HCT116 (cell line): ENCODE measurements at regions not wholly inside any gene's neighbourhood (a gene's known extent, or its start where the extent isn't known, plus 50 kb on each side); places are given as distances from the start of the nearest gene placed in this dataset.

Source experiments
- CTCF ChIP-seq, 3 experiments: fragments of 200-600 bp in 1 of 3; sonication (generic) in 1 of 3; IDR thresholded peaks in 2 of 3; conservative IDR thresholded peaks in 1 of 3; 2 replicates each; pipeline ENCODE4 v1.5.1; 2012 to 2017; ENCODE audit warnings: low read depth in 2 of 3, low read length in 2 of 3, antibody characterized with exemption in 1 of 3, borderline replicate concordance in 1 of 3, control low read depth in 1 of 3, mild to moderate bottlenecking in 1 of 3, mixed read lengths in 1 of 3, mixed run types in 1 of 3, moderate library complexity in 1 of 3; ENCODE audit not compliant: insufficient read depth in 1 of 3
- FOSL1 ChIP-seq: IDR thresholded peaks from 2 replicates; pipeline ENCODE4 v1.6.1; 2012; ENCODE audit warnings: low read depth
- POLR2A ChIP-seq: IDR thresholded peaks from 2 replicates; pipeline ENCODE4 v1.7.0; 2011; ENCODE audit warnings: borderline replicate concordance; ENCODE audit not compliant: insufficient read depth, insufficient read length; ENCODE audit errors: extremely low read depth
- YY1 ChIP-seq: IDR thresholded peaks from 2 replicates; pipeline ENCODE4 v1.6.1; 2011; ENCODE audit warnings: low read length, low read depth, moderate library complexity, mild to moderate bottlenecking; ENCODE audit not compliant: insufficient replicate concordance; ENCODE audit errors: extremely low read depth
- ZNF274 ChIP-seq: fragments of 200-500 bp; sonication (Bioruptor generic); IDR thresholded peaks from 2 replicates; pipeline ENCODE4 v1.6.1; 2014; ENCODE audit warnings: mild to moderate bottlenecking, low read depth, low read length, inconsistent platforms

DNA sequence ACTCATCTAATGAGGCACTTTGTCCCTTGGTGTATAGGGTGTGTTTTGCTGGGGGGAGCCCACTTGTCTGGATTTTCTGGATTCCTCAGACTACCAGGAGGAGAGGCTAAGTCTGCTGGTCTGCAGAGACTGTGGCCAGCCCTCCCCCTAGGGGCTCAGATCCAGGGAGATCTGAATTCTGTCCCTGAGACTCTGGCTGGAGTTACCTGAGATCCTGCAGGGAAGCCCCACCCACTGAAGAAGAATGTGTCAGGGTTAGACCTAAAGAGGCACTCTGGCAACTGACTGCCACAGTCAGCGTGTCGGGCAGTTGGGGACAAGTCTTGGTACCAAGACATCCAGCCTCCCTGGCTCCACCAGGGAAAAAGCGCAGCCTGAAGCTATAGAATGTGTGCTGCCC is 138.9 kb downstream of the DCAF12L2 start:
- no peak for TF ChIP-seq POLR2A
- TF ChIP-seq CTCF (IDR thresholded peaks at IDR 0.05 in 2 of 3, conservative IDR thresholded peaks at IDR 0.05 in 1 of 3; ENCODE audit: borderline replicate concordance in 1 of 3, insufficient read depth in 1 of 3, low read depth in 2 of 3, low read length in 2 of 3), result no peak
- no peak for TF ChIP-seq ZNF274
- no peak for TF ChIP-seq FOSL1
- no peak for TF ChIP-seq YY1
